ENCODE measurements at regions not wholly inside any gene's neighbourhood (a gene's known extent, or its start where the extent isn't known, plus 50 kb on each side); places are given as distances from the start of the nearest gene placed in this dataset.

DNA sequence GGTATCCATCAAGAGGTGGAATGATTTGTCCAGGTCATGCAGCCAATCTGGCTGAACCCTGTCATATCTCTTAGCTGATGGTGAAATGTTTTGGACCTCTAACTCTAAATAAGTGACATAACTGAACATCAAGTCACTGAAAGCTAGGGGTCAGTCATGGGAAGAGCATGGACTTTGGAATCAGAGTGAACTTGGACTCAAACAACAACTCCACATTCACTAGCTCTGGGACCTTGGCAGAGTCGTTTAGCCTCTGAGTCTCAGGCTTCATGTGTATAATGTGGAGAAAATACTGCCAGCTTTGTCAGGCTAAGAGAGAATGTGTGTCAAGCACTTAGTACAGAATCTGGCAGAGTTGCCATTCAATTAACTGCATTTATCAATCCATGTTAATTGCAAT lies 557.8 kb upstream of the CFAP20DC start:
- no peaks in the 10 kb centered on the region for H3K9me3 ChIP-seq (ENCODE audit: low read depth)

DNA sequence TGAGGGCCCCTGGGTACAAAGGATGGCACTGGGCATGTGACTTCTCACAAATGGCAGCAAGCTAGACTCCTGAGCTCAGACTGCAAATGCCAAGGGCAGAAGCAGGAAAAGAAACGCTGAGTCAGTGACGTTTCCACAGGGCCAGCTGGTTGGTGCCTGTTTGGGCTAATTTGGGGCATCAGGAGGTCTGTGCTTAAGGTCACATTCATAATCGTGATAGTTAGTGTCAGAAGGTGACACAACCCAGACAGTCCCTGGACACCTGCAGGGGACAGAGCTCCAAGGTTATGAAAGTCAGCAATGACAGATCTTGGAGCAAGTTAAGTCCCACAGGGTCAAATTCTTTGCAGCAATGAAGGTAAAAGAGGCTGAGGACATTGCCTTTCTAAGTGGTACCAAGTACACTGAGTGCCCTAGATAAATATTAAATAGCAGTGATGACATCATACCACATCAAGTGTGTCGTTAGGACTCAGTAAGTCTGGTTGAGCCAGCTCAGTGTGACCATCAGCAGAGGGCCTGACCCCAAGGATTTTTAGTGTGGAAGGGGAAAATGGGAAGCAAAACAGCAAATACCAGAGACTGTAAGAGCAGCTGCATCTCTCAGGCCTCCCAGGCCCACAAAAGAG lies 556.9 kb upstream of the CFAP20DC start:
- Histone ChIP-seq H3K9me3 (ENCODE audit: low read depth) (no peaks in the 10 kb centered on the region), H3K27me3 (no peaks in the 10 kb centered on the region), H3K4me3 (no peak overlapping the region), H3K27ac (peak overlapping the region; percentile 77), H3K36me3 (no peaks in the 10 kb centered on the region), H3K4me1 (ENCODE audit: low read depth) (peaks cover 19% of the 10 kb centered on the region)
- TF ChIP-seq, protein P1, sequence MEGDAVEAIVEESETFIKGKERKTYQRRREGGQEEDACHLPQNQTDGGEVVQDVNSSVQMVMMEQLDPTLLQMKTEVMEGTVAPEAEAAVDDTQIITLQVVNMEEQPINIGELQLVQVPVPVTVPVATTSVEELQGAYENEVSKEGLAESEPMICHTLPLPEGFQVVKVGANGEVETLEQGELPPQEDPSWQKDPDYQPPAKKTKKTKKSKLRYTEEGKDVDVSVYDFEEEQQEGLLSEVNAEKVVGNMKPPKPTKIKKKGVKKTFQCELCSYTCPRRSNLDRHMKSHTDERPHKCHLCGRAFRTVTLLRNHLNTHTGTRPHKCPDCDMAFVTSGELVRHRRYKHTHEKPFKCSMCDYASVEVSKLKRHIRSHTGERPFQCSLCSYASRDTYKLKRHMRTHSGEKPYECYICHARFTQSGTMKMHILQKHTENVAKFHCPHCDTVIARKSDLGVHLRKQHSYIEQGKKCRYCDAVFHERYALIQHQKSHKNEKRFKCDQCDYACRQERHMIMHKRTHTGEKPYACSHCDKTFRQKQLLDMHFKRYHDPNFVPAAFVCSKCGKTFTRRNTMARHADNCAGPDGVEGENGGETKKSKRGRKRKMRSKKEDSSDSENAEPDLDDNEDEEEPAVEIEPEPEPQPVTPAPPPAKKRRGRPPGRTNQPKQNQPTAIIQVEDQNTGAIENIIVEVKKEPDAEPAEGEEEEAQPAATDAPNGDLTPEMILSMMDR (IDR thresholded peaks at IDR 0.05; ENCODE audit: low read depth, low read length) = no peak
- peak in 1 of 2 donors; percentile 76 for DNase-seq (ENCODE audit: low read depth in 1 of 2, low spot score in 1 of 2)

More for the DNA sequence above, 557.8 kb upstream of the CFAP20DC start:
- Histone ChIP-seq H3K4me3 (no peak overlapping the region), H3K27me3 (no peaks in the 10 kb centered on the region), H3K4me1 (ENCODE audit: low read depth) (peaks cover 19% of the 10 kb centered on the region), H3K36me3 (no peaks in the 10 kb centered on the region), H3K27ac (no peak overlapping the region)
- peak; percentile 7 to 19 for DNase-seq (ENCODE audit: low read depth in 1 of 2, low spot score in 1 of 2)
- TF ChIP-seq, protein P1 (IDR thresholded peaks at IDR 0.05; ENCODE audit: low read depth, low read length) = no peak

DNA sequence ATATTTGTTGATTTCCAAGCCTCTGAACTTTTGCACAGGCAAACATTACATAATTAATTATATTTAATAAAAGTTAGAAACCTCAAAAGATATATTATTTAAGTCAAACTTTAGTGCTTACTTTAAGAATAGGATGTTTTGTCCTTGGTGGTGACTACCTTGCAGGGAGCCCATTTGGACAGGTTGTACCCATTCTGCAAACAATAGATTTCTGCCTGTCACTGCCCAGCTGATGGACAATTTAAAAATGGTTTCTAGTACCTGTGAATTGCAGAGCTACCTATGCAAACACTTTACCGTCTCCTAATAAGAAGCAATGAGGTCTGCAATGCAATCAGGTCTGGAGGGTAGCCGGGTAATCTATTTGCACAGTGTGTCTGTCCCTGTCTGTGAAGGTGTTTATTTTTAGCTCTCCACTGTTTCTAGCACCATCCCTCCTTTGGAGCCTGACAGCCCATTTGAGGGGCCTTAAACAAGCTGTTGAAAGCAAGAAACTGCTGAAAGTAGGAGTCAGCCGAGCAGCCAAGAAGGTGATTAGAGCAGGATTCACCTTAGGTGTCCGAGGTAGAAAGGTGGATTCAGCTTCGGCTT lies 556.2 kb upstream of the CFAP20DC start:
- peak in 1 of 2 donors; percentile 58 for DNase-seq (ENCODE audit: low read depth in 1 of 2, low spot score in 1 of 2)
- peak overlapping the region; percentile 77 for H3K27ac ChIP-seq
- H3K36me3 ChIP-seq = no peaks in the 10 kb centered on the region
- TF ChIP-seq, protein P1 (IDR thresholded peaks at IDR 0.05; ENCODE audit: low read depth, low read length) = no peak
- H3K9me3 ChIP-seq (ENCODE audit: low read depth) = no peaks in the 10 kb centered on the region
- H3K4me3 ChIP-seq = no peak overlapping the region
- H3K27me3 ChIP-seq = no peaks in the 10 kb centered on the region
- H3K4me1 ChIP-seq (ENCODE audit: low read depth) = peaks cover 19% of the 10 kb centered on the region

DNA sequence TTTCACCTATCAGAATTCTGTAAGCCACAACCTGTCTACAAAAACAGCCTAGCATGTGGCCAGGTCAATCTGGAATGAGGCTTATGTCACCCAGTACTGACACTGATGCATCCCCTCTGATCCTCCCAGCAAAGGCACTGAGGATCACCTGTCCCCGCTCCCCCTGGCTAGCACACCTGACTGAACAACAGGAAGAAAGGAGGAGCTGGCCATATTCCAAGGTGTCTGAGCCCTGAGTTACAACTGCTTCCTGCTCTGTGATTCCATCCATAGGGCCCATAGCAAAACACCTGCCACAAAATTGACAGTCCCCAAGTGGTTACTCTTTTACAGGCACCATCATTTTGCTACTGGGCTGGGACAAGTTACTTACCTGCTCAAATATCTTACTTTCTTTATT lies 555.5 kb upstream of the CFAP20DC start:
- H3K4me1 ChIP-seq (ENCODE audit: low read depth) = peaks cover 19% of the 10 kb centered on the region
- DNase-seq (ENCODE audit: low read depth in 1 of 2, low spot score in 1 of 2) = no peak
- H3K27ac ChIP-seq = no peak overlapping the region
- H3K9me3 ChIP-seq (ENCODE audit: low read depth) = no peaks in the 10 kb centered on the region
- H3K36me3 ChIP-seq = no peaks in the 10 kb centered on the region
- no peaks in the 10 kb centered on the region for H3K27me3 ChIP-seq
- TF ChIP-seq, protein P1 (IDR thresholded peaks at IDR 0.05; ENCODE audit: low read depth, low read length) = no peak
- no peak overlapping the region for H3K4me3 ChIP-seq

DNA sequence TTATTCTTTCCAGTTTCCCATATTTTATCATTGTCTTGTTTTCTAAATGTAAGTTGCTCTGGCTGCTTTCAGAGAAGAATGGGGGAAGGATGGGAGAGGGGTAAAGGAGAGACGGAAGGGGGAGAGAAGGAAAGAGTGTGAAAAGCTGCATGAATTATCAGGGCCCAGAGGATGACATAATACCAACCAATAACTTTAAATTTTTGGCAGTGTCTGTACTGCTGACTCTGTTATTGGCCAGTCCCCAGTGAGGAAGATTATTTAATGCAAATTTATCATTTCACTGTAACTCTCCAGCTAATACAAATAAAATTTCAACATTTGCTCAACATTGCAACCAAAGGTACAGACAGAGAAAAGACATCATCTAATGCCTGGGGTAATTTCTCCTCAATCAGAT lies 551.7 kb upstream of the CFAP20DC start:
- no peak overlapping the region for H3K4me3 ChIP-seq
- H3K27me3 ChIP-seq = no peaks in the 10 kb centered on the region
- peaks cover 11% of the 10 kb centered on the region for H3K4me1 ChIP-seq (ENCODE audit: low read depth)
- no peaks in the 10 kb centered on the region for H3K9me3 ChIP-seq (ENCODE audit: low read depth)
- TF ChIP-seq, protein P1 (IDR thresholded peaks at IDR 0.05; ENCODE audit: low read depth, low read length) = no peak
- H3K27ac ChIP-seq = no peak overlapping the region
- no peak for DNase-seq (ENCODE audit: low read depth in 1 of 2, low spot score in 1 of 2)
- no peaks in the 10 kb centered on the region for H3K36me3 ChIP-seq

Measured in cardiac muscle cell (in vitro differentiated cells and primary cell).